RWPE1 (cell line): ENCODE measurements at regions not wholly inside any gene's neighbourhood (a gene's known extent, or its start where the extent isn't known, plus 50 kb on each side); places are given as distances from the start of the nearest gene placed in this dataset.

Experiments used
- CTCF ChIA-PET: fragments of 350-600 bp; sonication (Branson Sonifier 250); formaldehyde crosslinking; extraction: SDS; loops from one replicate; lab custom pipeline; 2021; lab: Yijun Ruan, JAX
- POLR2A ChIA-PET: fragments of 400-600 bp; formaldehyde crosslinking; extraction: SDS; loops from one replicate; lab custom pipeline; 2020; ENCODE audit warnings: antibody characterized with exemption; ENCODE audit not compliant: low non-redundant PET; lab: Yijun Ruan, JAX
- DNase-seq: peaks from one replicate; pipeline ENCODE4 v3.0.0; 2012; ENCODE audit warnings: low spot score
- H3K27ac ChIP-seq: fragments of 450-650 bp; 2 replicates; pipeline ENCODE4 v1.5.1; 2017
- CTCF ChIP-seq: fragments of 450-650 bp; conservative IDR thresholded peaks from 2 replicates; pipeline ENCODE4 v1.5.1; 2017; ENCODE audit warnings: low read depth, mild to moderate bottlenecking

DNA sequence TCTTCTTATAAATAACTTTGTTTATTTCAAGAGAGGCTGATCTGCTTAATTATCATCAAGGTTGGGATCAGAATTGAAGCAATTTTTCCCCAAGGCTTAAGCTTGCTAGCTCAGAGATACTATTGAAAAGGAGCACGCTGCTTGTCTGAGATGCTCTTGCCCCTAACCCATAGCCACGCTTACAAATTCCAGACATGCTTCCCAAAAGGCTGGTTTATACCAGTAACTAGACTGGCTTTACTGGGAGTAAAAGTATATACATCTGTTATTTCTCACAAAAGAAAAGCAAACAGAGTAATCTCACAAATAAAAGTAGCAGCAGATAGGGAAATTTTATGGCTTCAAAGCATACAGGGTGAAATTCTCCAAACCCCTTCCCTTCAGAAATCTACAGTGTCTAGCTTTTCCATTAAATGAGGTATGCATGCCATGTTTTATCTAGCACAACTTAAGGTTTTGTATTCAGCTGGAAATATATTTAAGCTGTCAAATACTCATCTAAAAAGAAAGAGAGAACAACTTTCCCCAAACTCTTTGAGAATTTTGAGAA is 163.2 kb upstream of the TRPC7 start:
- DNase-seq = no peak
- ChIA-PET POLR2A (no interaction called here), CTCF (no interaction called here)
- TF ChIP-seq CTCF = no peak
- H3K27ac ChIP-seq = no peak overlapping the region

- no peak for DNase-seq
- ChIA-PET CTCF (no interaction called here), POLR2A (no interaction called here)
- H3K27ac ChIP-seq = no peak overlapping the region
- no peak for TF ChIP-seq CTCF
These were observed 162.0 kb upstream of the TRPC7 start for GRCh38 chr5:136527311-136527710.

GRCh38 chr5:136526791-136527190 is 161.4 kb upstream of the TRPC7 start:
- H3K27ac ChIP-seq = no peak overlapping the region
- no peak for TF ChIP-seq CTCF
- POLR2A ChIA-PET = no interaction called here
- no peak for DNase-seq
- CTCF ChIA-PET = no interaction called here

DNA sequence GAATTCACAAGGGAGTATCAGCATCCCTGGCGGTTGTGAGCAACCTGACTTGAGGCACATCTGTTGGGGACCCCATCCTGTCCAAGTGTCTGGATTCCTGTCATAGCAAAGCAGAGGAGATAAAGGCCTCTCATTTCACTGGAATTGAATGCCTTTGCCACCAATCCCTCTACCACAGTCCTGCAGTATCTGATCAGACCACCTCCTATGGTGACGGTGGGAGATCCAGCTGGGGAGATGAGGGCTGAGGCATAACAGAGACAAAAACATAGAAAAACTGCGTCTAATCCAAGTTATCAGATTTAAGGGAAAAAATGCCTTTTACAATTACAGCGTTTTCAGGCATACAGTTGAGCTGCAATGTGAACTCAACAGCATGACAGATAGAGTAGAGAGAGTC is 160.7 kb upstream of the TRPC7 start:
- no peak overlapping the region for H3K27ac ChIP-seq
- TF ChIP-seq CTCF = no peak
- POLR2A ChIA-PET = no interaction called here
- CTCF ChIA-PET = interaction anchor here (0.6 kb wide), 1 partner anchor 9 kb away, joined by 4 read pairs; no protein-coding TSS in a partner anchor
- no peak for DNase-seq

DNA sequence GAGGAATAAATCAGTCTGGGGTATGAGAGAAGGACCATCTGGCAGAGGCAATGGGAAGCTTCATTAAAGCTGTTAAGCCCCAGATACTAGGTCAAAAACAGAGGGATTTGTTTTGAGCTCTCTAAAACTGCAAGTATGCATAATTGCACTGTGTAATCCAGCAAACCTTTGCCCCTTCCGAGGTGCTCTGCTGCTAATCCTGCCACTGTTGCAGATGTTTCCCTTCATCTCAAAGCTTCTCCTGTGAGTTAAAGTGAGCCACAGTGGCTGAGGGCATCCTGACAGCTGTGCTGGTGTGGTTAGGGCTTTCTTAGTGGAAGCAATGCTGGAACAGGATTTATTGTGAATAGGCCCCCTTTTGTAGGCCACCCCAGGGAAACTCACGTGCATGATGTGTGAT is 160.3 kb upstream of the TRPC7 start:
- ChIA-PET CTCF (interaction anchor here (0.6 kb wide), 1 partner anchor 9 kb away, joined by 4 read pairs; no protein-coding TSS in a partner anchor), POLR2A (no interaction called here)
- no peak for TF ChIP-seq CTCF
- no peak for DNase-seq
- H3K27ac ChIP-seq = no peak overlapping the region

- POLR2A ChIA-PET = no interaction called here
- no peak overlapping the region for H3K27ac ChIP-seq
- TF ChIP-seq CTCF = no peak
- CTCF ChIA-PET = interaction anchor here (0.6 to 0.9 kb wide), 3 partner anchors 18 to 310 kb away, joined by 3 to 4 read pairs (median 4); no protein-coding TSS in a partner anchor
- no peak for DNase-seq
These were observed 157.0 kb upstream of the TRPC7 start for GRCh38 chr5:136522217-136522956.
